HG03460 (cell line): ENCODE measurements at regions not wholly inside any gene's neighbourhood (a gene's known extent, or its start where the extent isn't known, plus 50 kb on each side); places are given as distances from the start of the nearest gene placed in this dataset.

Source experiments
- ATAC-seq: cut with Tn5 transposase; IDR thresholded peaks from one replicate; pipeline ENCODE4 v1.9.1; 2021; ENCODE audit not compliant: unreplicated experiment

DNA sequence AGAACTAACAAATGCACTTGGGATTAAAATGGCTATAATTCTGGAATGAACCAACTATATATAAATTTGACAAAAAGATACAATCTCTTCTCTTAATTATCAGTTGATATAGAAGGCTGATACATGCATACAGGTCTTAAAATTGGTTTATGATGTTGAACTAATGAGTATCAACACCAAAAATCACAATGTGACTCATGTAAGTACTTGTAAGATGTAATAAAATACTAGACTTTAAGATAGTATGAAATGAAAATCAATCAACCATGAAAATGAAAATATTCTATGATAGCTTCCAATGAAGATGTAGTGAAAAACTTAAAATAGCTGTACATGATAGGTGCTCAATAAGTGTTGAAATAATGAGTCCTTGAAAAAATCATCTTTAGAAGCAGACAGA, 116.6 kb upstream of the SOX5 start:
- no peak for ATAC-seq

GRCh38 chr12:24062642-24063245, 113.3 kb upstream of the SOX5 start:
- ATAC-seq = no peak

DNA sequence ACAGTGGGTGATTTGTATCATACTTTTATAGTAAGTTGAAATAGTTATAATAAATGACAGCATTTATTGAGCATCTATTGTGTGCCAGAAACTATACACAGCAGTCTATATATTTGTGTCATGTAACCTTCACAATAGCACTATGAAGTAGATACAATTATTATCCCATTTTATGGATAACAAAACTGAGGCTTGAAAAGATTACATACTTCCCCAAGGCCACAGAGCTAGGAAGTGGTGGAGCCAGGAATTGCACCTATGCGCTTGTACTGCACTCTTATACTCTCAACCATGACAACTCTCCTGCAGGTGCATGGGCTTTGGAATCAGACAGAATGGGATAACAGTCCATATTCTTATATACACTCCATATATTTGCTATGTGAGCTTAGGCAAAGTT, 110.6 kb upstream of the SOX5 start:
- no peak for ATAC-seq

DNA sequence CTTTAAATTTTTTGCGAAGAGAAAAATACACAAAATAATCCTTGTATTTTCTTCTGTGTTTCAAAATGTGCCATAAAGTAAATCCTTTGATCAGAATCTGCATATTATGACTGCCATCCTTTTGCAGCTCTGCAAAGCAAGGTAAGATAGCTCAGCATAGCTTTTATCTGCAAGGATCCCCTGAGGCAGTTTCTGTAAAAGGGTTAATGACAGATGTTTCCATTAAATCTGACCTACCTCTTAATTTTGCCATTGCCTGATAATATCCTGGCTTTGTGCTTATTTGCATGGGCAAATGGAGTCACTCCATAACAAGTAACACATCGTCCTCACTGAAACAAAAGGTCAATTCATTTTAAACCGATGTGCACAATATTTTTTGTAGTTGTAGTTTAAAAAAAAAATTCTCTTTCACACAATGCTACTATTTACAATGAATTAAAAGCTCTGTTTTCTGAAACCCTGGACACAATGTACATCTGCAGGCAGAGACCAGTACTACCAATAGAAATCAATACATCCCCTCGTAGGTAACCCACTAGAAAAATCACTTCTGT, 108.5 kb upstream of the SOX5 start:
- no peak for ATAC-seq

DNA sequence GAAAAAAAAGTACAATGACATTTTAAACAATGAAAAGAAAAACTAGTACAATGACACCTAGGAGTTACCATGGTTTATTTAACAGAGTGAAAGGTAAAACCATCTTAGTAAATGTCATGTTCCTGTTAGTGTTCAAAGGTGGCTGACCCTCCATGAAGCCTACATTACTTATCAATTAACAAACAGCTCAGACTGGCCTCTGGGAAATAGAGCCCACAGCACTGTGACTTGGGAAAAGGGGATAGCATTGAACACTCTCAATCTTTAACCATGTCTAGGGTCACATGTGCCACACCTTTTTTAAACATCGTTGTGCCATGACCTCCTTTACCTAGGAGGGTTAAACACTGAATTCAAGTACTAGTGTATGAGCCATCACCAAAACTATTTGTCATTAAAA, 106.3 kb upstream of the SOX5 start:
- no peak for ATAC-seq

DNA sequence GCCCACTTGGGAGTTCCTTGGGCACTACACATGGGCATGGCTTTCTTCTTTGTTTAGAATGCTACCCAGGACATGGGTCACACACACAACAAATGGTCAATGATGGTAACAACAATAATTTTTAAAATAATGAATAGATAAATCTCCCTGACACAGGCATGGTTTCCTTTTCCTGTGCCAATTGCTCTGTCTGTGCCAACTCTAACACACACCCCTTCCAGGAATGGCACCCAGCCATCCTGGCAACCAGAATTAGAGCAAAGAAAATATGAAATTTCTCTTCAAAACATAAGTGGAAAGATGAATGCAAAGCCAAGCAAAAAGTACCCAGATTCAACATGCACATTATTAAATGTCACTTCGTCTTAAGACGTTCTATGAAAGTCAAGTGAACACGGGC, 104.9 kb upstream of the SOX5 start:
- ATAC-seq = no peak

DNA sequence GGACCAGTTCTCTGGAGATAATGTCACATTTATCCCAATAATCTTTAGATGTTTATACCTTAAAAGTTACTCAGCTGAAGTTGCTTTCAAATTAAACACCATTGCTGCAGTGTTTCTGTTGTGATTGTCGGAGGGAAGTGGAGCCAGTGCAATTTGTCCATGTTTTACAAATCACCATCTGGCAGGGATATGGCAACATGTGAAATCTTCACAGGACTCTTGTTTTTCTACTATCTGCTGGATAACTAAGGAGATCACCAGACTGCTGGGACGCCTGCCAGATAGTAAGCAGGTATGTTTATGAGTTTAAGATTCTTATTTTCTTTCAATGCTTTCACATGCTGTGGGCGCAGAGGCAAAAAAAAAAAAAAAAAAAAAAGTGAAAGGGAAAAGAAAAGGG, 100.3 kb upstream of the SOX5 start:
- ATAC-seq = no peak

DNA sequence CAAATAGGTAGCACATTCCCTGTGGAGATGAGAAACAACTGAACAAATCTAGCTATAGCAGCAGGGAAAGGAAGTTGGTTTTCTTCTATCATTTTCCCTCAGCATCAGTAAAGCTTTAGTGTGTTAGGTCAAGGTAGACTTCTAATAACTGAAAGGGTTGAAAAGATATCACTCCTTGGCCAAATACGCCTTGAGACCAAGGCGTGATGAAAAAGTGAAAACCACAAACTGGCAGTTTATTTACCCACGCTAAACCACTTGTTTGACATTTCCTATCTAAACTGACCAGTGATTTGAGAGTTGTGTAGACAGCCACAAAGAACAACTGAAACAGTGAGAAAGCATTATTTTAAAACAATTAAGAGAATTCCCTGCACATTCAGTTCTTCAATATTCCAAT, 99.6 kb upstream of the SOX5 start:
- ATAC-seq = no peak

- ATAC-seq = no peak
Measured at GRCh38 chr12:24048446-24048845, 99.0 kb upstream of the SOX5 start.

DNA sequence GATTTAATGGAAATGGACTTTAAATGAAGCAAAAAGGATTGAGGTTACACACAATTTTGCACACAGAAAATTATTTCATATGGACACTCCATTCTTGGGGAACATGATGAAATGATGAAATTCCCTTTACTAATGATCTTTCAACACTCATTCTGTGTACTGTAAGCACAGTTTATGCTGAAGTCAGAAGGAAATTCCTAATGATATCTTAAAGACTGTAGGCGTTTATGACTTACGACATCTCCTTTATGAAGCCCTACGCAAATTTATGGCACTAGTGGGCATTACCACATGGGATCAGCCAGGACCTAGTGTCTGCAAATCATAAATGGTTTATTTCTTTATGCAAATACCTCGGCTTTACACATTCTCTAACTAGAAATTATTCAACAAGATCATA, 97.9 kb upstream of the SOX5 start:
- no peak for ATAC-seq

DNA sequence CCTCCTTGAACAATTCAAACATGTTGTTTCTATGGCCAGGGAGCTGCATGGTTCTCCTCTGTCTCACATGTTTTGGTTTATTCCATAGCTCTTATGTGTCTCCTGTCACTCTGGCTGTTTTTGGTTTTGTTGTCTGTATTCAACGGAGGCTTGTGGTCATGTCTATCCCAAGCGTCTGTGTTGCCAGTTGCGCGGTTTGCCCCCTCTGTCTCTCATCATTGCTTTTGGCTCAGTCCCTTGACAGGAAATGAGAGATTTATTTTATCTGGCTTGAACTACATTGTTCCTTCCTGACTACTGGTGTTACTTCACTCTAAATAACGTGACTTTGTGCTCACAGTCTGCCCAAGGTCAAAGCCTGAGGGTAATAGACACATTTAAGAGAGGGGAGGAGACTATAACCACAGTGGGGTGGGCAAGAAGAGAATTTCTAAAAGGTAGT, 96.4 kb upstream of the SOX5 start:
- ATAC-seq = no peak

- no peak for ATAC-seq
Measured at GRCh38 chr12:24044941-24045703, 95.7 kb upstream of the SOX5 start.

DNA sequence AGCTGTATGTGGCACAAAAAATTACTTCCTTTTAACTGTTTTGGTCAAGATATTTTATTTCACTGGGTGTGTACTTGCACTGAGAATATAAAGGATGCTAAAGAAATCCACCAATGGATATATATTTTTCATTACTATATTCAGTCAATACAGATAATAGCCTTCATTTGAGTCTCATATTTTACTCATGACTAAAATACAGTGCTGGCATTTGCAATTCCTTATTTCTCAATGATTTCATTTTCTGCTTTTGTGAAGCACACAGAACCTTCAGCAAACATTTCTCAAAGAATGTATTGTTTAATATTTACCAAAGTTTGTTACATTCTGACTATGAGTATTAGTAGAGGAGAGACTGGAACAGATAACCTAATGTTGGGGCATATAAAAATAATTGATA, 93.2 kb upstream of the SOX5 start:
- no peak for ATAC-seq

DNA sequence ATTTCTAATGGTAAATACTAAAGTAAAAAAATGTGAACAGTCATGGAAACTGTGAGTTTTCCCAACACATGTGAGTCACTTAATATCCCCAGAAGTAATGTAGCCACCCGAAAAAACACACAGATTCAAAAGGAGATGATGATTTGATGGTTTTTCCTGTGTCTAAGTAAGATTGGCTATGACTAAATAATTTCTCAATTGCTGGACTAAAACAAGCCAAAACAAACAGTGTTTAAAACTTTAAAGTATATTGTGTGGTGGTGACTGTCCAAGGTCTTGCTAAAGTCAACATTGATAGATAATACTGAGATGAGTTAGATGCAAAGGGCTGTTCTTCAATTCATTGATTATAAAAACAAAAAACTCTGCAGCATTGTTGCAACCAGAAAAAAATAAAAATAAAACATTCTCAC, 89.6 kb upstream of the SOX5 start:
- ATAC-seq = no peak

DNA sequence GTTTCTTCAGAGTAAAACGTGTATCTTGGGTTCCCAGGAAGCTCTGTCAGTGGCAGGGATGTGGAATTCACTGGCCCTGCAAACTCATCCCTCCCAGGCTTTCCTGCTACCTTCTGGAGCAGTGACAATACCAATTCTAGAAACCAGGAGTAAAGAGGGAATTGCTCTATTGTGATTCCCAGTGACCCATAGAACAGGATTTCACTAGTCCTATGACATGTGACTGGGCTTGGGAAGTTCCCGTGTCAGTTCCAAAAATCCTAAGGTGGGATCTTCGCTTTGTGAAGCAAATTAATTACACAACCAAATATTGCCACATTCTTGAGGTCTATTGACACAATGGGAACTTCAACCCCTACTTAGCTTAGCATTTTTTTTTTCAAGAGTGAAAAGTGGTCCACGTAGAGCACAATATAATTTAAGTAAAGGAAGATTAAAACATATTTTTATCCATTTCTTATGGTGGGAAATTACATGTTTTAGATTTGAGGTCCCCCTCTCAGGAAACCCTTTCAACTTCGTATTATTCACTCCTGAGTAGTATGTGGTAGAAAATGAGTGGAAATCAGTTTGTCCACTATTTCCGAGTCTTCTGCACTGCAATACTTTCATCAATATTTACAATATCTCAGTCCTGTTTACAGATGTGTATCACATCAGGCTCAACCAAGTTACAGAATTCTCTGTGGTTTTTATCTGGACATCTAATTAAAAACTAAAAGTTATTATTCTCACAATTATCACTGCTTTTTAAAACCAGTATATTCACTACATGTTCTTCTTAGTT, 88.9 kb upstream of the SOX5 start:
- ATAC-seq = no peak

GRCh38 chr12:24036438-24037216, 87.2 kb upstream of the SOX5 start:
- ATAC-seq = no peak

- no peak for ATAC-seq
Measured at GRCh38 chr12:24034894-24035293, 85.4 kb upstream of the SOX5 start.

DNA sequence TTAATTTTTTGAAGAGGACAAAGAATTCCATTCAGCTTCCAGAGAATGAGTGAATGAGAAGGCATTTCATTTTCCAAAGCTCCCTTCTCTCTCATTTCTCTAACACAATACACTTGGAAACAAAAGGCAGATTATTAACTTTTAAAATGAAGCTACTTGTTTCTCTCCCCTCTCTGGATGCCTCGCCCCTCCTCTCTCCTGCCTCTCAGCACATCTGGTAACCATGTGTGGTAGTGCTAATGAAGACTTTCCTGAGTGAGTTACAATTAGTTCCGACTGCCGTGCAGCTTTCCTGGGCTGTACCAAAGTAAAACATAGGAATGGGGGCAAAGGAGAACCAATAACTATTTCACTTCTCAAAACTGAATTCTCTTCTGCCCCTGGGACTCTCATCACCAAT, 84.7 kb upstream of the SOX5 start:
- no peak for ATAC-seq

DNA sequence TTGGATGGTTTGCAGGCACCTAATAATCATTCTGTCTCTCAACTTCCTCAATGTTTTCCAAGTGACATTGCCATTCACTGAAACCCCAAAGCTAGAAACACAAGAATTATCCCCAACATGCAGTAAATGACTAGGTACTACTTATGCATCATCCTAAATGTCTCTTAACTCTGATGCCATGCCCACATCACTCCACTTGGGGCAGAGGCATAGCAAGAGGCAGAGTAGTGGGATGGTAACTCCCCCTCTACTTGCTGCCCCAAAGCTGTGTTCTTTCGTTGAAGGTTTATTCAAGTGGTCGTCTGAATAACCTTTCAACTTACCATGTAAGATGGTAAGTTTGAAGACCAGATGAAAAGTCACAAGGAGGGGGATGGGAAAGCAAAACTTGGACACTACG, 77.9 kb upstream of the SOX5 start:
- no peak for ATAC-seq

DNA sequence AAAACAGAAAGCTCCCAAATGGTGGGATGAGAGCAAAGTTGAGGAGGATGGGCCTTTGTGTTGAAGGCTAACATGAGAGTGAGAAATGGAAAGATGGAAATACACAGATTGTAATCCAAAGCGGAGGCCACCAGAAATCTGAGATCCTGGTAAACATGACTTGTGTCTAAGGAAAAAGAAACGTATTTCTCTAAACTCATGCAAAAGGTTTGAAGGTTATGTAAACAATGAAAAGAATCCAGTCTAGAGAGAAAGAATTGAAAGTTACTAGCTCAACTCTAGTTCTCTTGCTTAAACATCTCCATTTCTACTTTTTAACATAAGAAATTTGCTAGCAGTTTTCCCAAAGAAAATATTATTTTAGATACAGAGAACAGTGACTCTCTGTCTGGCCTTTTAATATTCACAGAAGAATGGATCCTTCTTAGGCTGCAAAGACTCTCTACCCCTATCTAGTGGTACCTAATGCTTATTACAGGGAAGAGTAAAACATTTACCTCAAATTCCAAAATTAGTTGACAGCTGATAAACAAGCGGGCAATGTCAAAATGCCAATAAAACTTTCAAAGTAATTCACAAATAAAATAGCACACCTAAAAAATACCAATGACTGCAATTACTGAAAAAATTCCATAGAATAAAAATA, 75.8 kb upstream of the SOX5 start:
- no peak for ATAC-seq

GRCh38 chr12:24023081-24023480, 73.6 kb upstream of the SOX5 start:
- no peak for ATAC-seq
